Suprapubic skin (tissue), 4 donors: ENCODE measurements at regions not wholly inside any gene's neighbourhood (a gene's known extent, or its start where the extent isn't known, plus 50 kb on each side); places are given as distances from the start of the nearest gene placed in this dataset.

Experiments
- DNase-seq, 2 donors: peaks; one replicate each; pipeline ENCODE4 v3.0.0-alpha.2; 2019; ENCODE audit warnings: low spot score in 2 of 2
- H3K27ac ChIP-seq: fragments of 200-600 bp; sonication (generic); one replicate; pipeline ENCODE4 v1.5.1; 2019
- H3K27me3 ChIP-seq: fragments of 200-600 bp; sonication (generic); one replicate; pipeline ENCODE4 v1.5.1; 2019
- H3K36me3 ChIP-seq: fragments of 200-600 bp; sonication (generic); one replicate; pipeline ENCODE4 v1.5.1; 2019
- H3K4me1 ChIP-seq: fragments of 200-600 bp; sonication (generic); one replicate; pipeline ENCODE4 v1.5.1; 2019
- H3K4me3 ChIP-seq: fragments of 200-600 bp; sonication (generic); one replicate; pipeline ENCODE4 v1.5.1; 2019; ENCODE audit warnings: mild to moderate bottlenecking
- H3K9me3 ChIP-seq: fragments of 200-600 bp; sonication (generic); one replicate; pipeline ENCODE4 v1.5.1; 2019
- CTCF ChIP-seq, 2 donors: fragments of 200-600 bp in 1 of 2; fragments of 450-650 bp in 1 of 2; sonication (generic) in 1 of 2; IDR thresholded peaks; one replicate each; pipeline ENCODE4 v1.5.1; 2016 to 2019; ENCODE audit warnings: antibody characterized with exemption in 2 of 2, mild to moderate bottlenecking in 1 of 2, moderate library complexity in 1 of 2
- EP300 ChIP-seq: sonication (generic); formaldehyde crosslinking; IDR thresholded peaks from one replicate; pipeline ENCODE4 v1.6.1; 2017; ENCODE audit warnings: antibody characterized with exemption
- POLR2A ChIP-seq, 2 donors: fragments of 450-650 bp; IDR thresholded peaks; one replicate each; pipeline ENCODE4 v1.6.1; 2017; ENCODE audit warnings: antibody characterized with exemption in 2 of 2, mild to moderate bottlenecking in 2 of 2, moderate library complexity in 2 of 2
- POLR2AphosphoS5 ChIP-seq, 3 donors: sonication (generic); formaldehyde crosslinking; IDR thresholded peaks; one replicate each; pipeline ENCODE4 v1.6.1; 2017; ENCODE audit warnings: antibody characterized with exemption in 3 of 3
- WGBS: methylation state at CpG from one replicate; pipeline ENCODE4 v1.1.5; 2018; 5-methylcytosine and 5-hydroxymethylcytosine counted together

- DNase-seq = no peak
- Histone ChIP-seq H3K9me3 (no peaks in the 10 kb centered on the region), H3K27me3 (no peaks in the 10 kb centered on the region), H3K4me3 (no peak overlapping the region), H3K36me3 (no peaks in the 10 kb centered on the region), H3K27ac (no peak overlapping the region), H3K4me1 (no peaks in the 10 kb centered on the region)
- WGBS = 78% methylated on average over 5 of the region's 5 CpGs
- TF ChIP-seq CTCF (IDR thresholded peaks at IDR 0.05) (no peak), EP300 (no peak), POLR2AphosphoS5 (IDR thresholded peaks at IDR 0.05) (no peak), POLR2A (IDR thresholded peaks at IDR 0.05) (no peak)
Observed at GRCh38 chrX:115437841-115438595, 123.0 kb upstream of the PLS3 start.

GRCh38 chrX:115448146-115448545 is 112.8 kb upstream of the PLS3 start:
- Histone ChIP-seq H3K36me3 (no peaks in the 10 kb centered on the region), H3K27ac (no peak overlapping the region), H3K27me3 (no peaks in the 10 kb centered on the region), H3K9me3 (no peaks in the 10 kb centered on the region), H3K4me3 (no peak overlapping the region), H3K4me1 (no peaks in the 10 kb centered on the region)
- TF ChIP-seq POLR2AphosphoS5 (IDR thresholded peaks at IDR 0.05) (no peak), CTCF (IDR thresholded peaks at IDR 0.05) (no peak), POLR2A (IDR thresholded peaks at IDR 0.05) (no peak), EP300 (no peak)
- DNase-seq = no peak
- 65% methylated on average over 2 of the region's 2 CpGs for WGBS

- WGBS = 34% methylated on average over 4 of the region's 4 CpGs
- Histone ChIP-seq H3K36me3 (no peaks in the 10 kb centered on the region), H3K4me1 (no peaks in the 10 kb centered on the region), H3K9me3 (no peaks in the 10 kb centered on the region), H3K27me3 (no peaks in the 10 kb centered on the region), H3K27ac (no peak overlapping the region), H3K4me3 (no peak overlapping the region)
- no peak for DNase-seq
- TF ChIP-seq POLR2A (IDR thresholded peaks at IDR 0.05) (no peak), POLR2AphosphoS5 (IDR thresholded peaks at IDR 0.05) (no peak)
Observed at GRCh38 chrX:115449742-115450141, 111.2 kb upstream of the PLS3 start.

- no peaks in the 10 kb centered on the region for H3K27me3 ChIP-seq
- no peaks in the 10 kb centered on the region for H3K9me3 ChIP-seq
- H3K4me3 ChIP-seq = no peak overlapping the region
- WGBS = 59% methylated on average over 1 of the region's 1 CpG
- no peaks in the 10 kb centered on the region for H3K4me1 ChIP-seq
- H3K27ac ChIP-seq = no peak overlapping the region
- DNase-seq = no peak
- H3K36me3 ChIP-seq = no peaks in the 10 kb centered on the region
- no peak for TF ChIP-seq EP300
- TF ChIP-seq POLR2A (IDR thresholded peaks at IDR 0.05) = no peak
- TF ChIP-seq CTCF (IDR thresholded peaks at IDR 0.05) = no peak
- no peak for TF ChIP-seq POLR2AphosphoS5 (IDR thresholded peaks at IDR 0.05)
Observed at GRCh38 chrX:115452251-115452650, 108.7 kb upstream of the PLS3 start.

GRCh38 chrX:115459883-115460880 is 100.8 kb upstream of the PLS3 start:
- TF ChIP-seq POLR2AphosphoS5 (IDR thresholded peaks at IDR 0.05) (no peak), CTCF (IDR thresholded peaks at IDR 0.05) (no peak), EP300 (no peak), POLR2A (IDR thresholded peaks at IDR 0.05) (no peak)
- Histone ChIP-seq H3K27me3 (no peaks in the 10 kb centered on the region), H3K4me3 (no peak overlapping the region), H3K4me1 (peaks cover 4% of the 10 kb centered on the region), H3K27ac (no peak overlapping the region), H3K9me3 (no peaks in the 10 kb centered on the region), H3K36me3 (no peaks in the 10 kb centered on the region)
- no peak for DNase-seq
- WGBS = 27% methylated on average over 3 of the region's 3 CpGs
